ENCODE measurements at regions not wholly inside any gene's neighbourhood (a gene's known extent, or its start where the extent isn't known, plus 50 kb on each side); places are given as distances from the start of the nearest gene placed in this dataset.

- TF ChIP-seq CREB1 (CRISPR knock-in tag; IDR thresholded peaks at IDR 0.05) (no peak), CTCF (IDR thresholded peaks at IDR 0.05) (no peak), KAT7 (CRISPR knock-in tag; IDR thresholded peaks at IDR 0.05; ENCODE audit: borderline replicate concordance) (no peak), ELF4 (CRISPR knock-in tag; IDR thresholded peaks at IDR 0.05; ENCODE audit: low read depth) (no peak), NR2C2 (CRISPR knock-in tag; IDR thresholded peaks at IDR 0.05) (no peak), JUN (CRISPR knock-in tag; IDR thresholded peaks at IDR 0.05) (no peak), STAT6 (CRISPR knock-in tag; conservative IDR thresholded peaks at IDR 0.05; ENCODE audit: low read depth) (no peak), MAX (CRISPR knock-in tag; IDR thresholded peaks at IDR 0.05) (no peak), TCF7 (CRISPR knock-in tag; IDR thresholded peaks at IDR 0.05; ENCODE audit: low read depth) (no peak), E2F5 (CRISPR knock-in tag; IDR thresholded peaks at IDR 0.05) (no peak), USF2 (CRISPR knock-in tag; IDR thresholded peaks at IDR 0.05) (no peak)
Measured at GRCh38 chr3:13748276-13748879, 131.5 kb downstream of the WNT7A start.
